ENCODE measurements at regions not wholly inside any gene's neighbourhood (a gene's known extent, or its start where the extent isn't known, plus 50 kb on each side); places are given as distances from the start of the nearest gene placed in this dataset.

DNA sequence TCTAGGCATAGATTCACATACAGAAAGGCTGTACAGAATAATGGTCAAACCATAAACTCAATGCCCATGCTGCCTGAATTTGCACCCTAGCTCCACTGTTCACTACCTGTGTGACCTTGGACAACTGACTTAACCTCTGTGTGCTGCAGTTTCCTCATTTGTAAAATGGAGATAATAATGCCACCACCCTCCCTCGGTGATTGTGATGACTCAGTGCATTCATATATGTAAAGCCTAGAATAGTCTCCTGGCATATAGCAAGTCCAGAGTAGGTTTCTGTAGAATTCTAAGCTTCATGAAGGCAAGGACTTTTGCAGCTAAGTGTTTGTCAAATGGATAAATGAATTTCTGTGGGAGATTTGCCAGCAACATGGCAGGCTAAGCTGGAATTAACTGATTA lies 297.8 kb upstream of the NR4A3 start:
- Histone ChIP-seq H3K9me3 (ENCODE audit: insufficient read depth, low read depth, low read length) (no peaks in the 10 kb centered on the region), H3K36me3 (ENCODE audit: insufficient read depth, low read length) (no peaks in the 10 kb centered on the region), H2AFZ (ENCODE audit: low read length) (no peak overlapping the region), H3K27me3 (ENCODE audit: insufficient read depth, low read length, poor library complexity, severe bottlenecking) (no peaks in the 10 kb centered on the region), H3K4me1 (ENCODE audit: insufficient read depth, low read length, poor library complexity, severe bottlenecking) (no peaks in the 10 kb centered on the region), H3K9me2 (replicated peaks; ENCODE audit: low read depth, low read length) (no peaks in the 10 kb centered on the region), H3F3A (ENCODE audit: low read depth) (no peaks in the 10 kb centered on the region), H3K4me2 (ENCODE audit: low read depth, low read length, poor library complexity, severe bottlenecking) (no peak overlapping the region), H3K4me3 (ENCODE audit: low read length, poor library complexity, severe bottlenecking) (no peak overlapping the region), H3K79me2 (ENCODE audit: insufficient read depth, low read length) (no peaks in the 10 kb centered on the region), H4K20me1 (ENCODE audit: insufficient read depth, low read length, poor library complexity, severe bottlenecking) (no peaks in the 10 kb centered on the region), H3K9ac (ENCODE audit: low read depth, low read length, poor library complexity, severe bottlenecking) (no peak overlapping the region)
- no peak for TF ChIP-seq EZH2phosphoT487 (IDR thresholded peaks at IDR 0.05; ENCODE audit: borderline replicate concordance)
- TF ChIP-seq, protein P1, sequence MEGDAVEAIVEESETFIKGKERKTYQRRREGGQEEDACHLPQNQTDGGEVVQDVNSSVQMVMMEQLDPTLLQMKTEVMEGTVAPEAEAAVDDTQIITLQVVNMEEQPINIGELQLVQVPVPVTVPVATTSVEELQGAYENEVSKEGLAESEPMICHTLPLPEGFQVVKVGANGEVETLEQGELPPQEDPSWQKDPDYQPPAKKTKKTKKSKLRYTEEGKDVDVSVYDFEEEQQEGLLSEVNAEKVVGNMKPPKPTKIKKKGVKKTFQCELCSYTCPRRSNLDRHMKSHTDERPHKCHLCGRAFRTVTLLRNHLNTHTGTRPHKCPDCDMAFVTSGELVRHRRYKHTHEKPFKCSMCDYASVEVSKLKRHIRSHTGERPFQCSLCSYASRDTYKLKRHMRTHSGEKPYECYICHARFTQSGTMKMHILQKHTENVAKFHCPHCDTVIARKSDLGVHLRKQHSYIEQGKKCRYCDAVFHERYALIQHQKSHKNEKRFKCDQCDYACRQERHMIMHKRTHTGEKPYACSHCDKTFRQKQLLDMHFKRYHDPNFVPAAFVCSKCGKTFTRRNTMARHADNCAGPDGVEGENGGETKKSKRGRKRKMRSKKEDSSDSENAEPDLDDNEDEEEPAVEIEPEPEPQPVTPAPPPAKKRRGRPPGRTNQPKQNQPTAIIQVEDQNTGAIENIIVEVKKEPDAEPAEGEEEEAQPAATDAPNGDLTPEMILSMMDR (conservative IDR thresholded peaks at IDR 0.05; ENCODE audit: low read length), result no peak

- Histone ChIP-seq H3K4me1 (ENCODE audit: insufficient read depth, low read length, poor library complexity, severe bottlenecking) (no peaks in the 10 kb centered on the region), H3K9ac (ENCODE audit: low read depth, low read length, poor library complexity, severe bottlenecking) (no peak overlapping the region), H3K9me3 (ENCODE audit: insufficient read depth, low read depth, low read length) (no peaks in the 10 kb centered on the region), H2AFZ (ENCODE audit: low read length) (no peak overlapping the region), H3K79me2 (ENCODE audit: insufficient read depth, low read length) (no peaks in the 10 kb centered on the region), H3K27me3 (ENCODE audit: insufficient read depth, low read length, poor library complexity, severe bottlenecking) (no peaks in the 10 kb centered on the region), H3K4me2 (ENCODE audit: low read depth, low read length, poor library complexity, severe bottlenecking) (no peak overlapping the region), H3F3A (ENCODE audit: low read depth) (no peaks in the 10 kb centered on the region), H3K36me3 (ENCODE audit: insufficient read depth, low read length) (no peaks in the 10 kb centered on the region), H3K9me2 (replicated peaks; ENCODE audit: low read depth, low read length) (no peaks in the 10 kb centered on the region), H3K4me3 (ENCODE audit: low read length, poor library complexity, severe bottlenecking) (no peak overlapping the region), H4K20me1 (ENCODE audit: insufficient read depth, low read length, poor library complexity, severe bottlenecking) (no peaks in the 10 kb centered on the region)
- no peak for TF ChIP-seq EZH2phosphoT487 (IDR thresholded peaks at IDR 0.05; ENCODE audit: borderline replicate concordance)
- TF ChIP-seq, protein P1 (conservative IDR thresholded peaks at IDR 0.05; ENCODE audit: low read length), result no peak
These were observed 290.4 kb upstream of the NR4A3 start for GRCh38 chr9:99531313-99531712.

GRCh38 chr9:99533421-99533820 lies 288.3 kb upstream of the NR4A3 start:
- Histone ChIP-seq H3K79me2 (ENCODE audit: insufficient read depth, low read length) (no peaks in the 10 kb centered on the region), H3K4me1 (ENCODE audit: insufficient read depth, low read length, poor library complexity, severe bottlenecking) (no peaks in the 10 kb centered on the region), H3K4me3 (ENCODE audit: low read length, poor library complexity, severe bottlenecking) (no peak overlapping the region), H3K36me3 (ENCODE audit: insufficient read depth, low read length) (no peaks in the 10 kb centered on the region), H3F3A (ENCODE audit: low read depth) (no peaks in the 10 kb centered on the region), H2AFZ (ENCODE audit: low read length) (no peak overlapping the region), H3K9ac (ENCODE audit: low read depth, low read length, poor library complexity, severe bottlenecking) (no peak overlapping the region), H3K27me3 (ENCODE audit: insufficient read depth, low read length, poor library complexity, severe bottlenecking) (no peaks in the 10 kb centered on the region), H3K9me3 (ENCODE audit: insufficient read depth, low read depth, low read length) (no peaks in the 10 kb centered on the region), H4K20me1 (ENCODE audit: insufficient read depth, low read length, poor library complexity, severe bottlenecking) (no peaks in the 10 kb centered on the region), H3K9me2 (replicated peaks; ENCODE audit: low read depth, low read length) (no peaks in the 10 kb centered on the region), H3K4me2 (ENCODE audit: low read depth, low read length, poor library complexity, severe bottlenecking) (no peak overlapping the region)
- TF ChIP-seq, protein P1 (conservative IDR thresholded peaks at IDR 0.05; ENCODE audit: low read length), result no peak
- no peak for TF ChIP-seq EZH2phosphoT487 (IDR thresholded peaks at IDR 0.05; ENCODE audit: borderline replicate concordance)
